Muscle of leg (tissue), 3 donors: ENCODE measurements at regions not wholly inside any gene's neighbourhood (a gene's known extent, or its start where the extent isn't known, plus 50 kb on each side); places are given as distances from the start of the nearest gene placed in this dataset.
"Not testable (repeated sequence)": the region's sequence is repeated elsewhere in the genome, so short reads cannot be mapped to it uniquely, and the experiment has no call there.

Source experiments
- DNase-seq: peaks from one replicate; pipeline ENCODE4 v3.0.0; 2013
- H3K27ac ChIP-seq: one replicate; pipeline ENCODE4 v1.5.1; 2013; ENCODE audit warnings: mild to moderate bottlenecking, low read length, control low read depth
- H3K27me3 ChIP-seq: one replicate; pipeline ENCODE4 v1.6.1; 2013; ENCODE audit warnings: low read length; ENCODE audit not compliant: control insufficient read depth, insufficient read depth
- H3K36me3 ChIP-seq: one replicate; pipeline ENCODE4 v1.6.1; 2013; ENCODE audit warnings: low read length; ENCODE audit not compliant: control insufficient read depth, insufficient read depth
- H3K4me1 ChIP-seq: one replicate; pipeline ENCODE4 v1.6.1; 2013; ENCODE audit warnings: low read length; ENCODE audit not compliant: control insufficient read depth, insufficient read depth
- H3K4me3 ChIP-seq: one replicate; pipeline ENCODE4 v1.5.1; 2013; ENCODE audit warnings: low read length, control low read depth
- H3K9me3 ChIP-seq: replicated peaks from 2 replicates; pipeline ENCODE4 v1.6.1; 2013; ENCODE audit warnings: low read depth, low read length; ENCODE audit not compliant: control insufficient read depth
- WGBS: methylation state at CpG from one replicate; pipeline ENCODE4 v1.1.5; 2013; ENCODE audit warnings: missing lambda C conversion rate; ENCODE audit not compliant: insufficient coverage; 5-methylcytosine and 5-hydroxymethylcytosine counted together

DNA sequence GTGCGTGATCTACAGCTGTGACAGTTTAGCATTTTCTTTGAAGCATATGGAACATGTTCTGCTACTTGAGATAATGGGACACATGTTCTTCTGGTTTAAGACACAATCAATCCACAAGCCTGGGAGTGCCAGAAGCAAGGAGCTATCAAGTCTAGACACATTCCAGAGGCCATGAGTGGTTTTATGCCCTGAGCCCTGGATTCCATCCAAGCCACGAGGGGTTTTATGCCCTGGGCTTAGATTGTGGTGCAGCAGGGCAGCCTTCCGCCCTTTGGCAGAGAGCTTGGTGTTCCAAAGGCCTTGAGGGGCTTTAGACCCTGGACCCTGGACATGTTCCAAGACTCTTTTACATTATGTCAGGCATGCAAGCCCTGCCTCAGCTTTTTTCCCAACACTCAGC, 1289.6 kb upstream of the SLC39A10 start:
- H3K27ac ChIP-seq, H3K36me3 ChIP-seq, DNase-seq, H3K9me3 ChIP-seq, H3K4me1 ChIP-seq, H3K4me3 ChIP-seq, H3K27me3 ChIP-seq: not testable (repeated sequence)
- 63% methylated on average over 3 of the region's 3 CpGs for WGBS

GRCh38 chr2:194363878-194364277, 1293.1 kb upstream of the SLC39A10 start:
- no CpG with 5 or more reads among the region's 2 CpGs for WGBS
- no peak overlapping the region for H3K4me3 ChIP-seq
- peak; percentile 2 for DNase-seq
- H3K36me3 ChIP-seq: no peaks in the 10 kb centered on the region
- H3K9me3 ChIP-seq: no peaks in the 10 kb centered on the region
- no peaks in the 10 kb centered on the region for H3K4me1 ChIP-seq
- no peak overlapping the region for H3K27ac ChIP-seq
- no peaks in the 10 kb centered on the region for H3K27me3 ChIP-seq

DNA sequence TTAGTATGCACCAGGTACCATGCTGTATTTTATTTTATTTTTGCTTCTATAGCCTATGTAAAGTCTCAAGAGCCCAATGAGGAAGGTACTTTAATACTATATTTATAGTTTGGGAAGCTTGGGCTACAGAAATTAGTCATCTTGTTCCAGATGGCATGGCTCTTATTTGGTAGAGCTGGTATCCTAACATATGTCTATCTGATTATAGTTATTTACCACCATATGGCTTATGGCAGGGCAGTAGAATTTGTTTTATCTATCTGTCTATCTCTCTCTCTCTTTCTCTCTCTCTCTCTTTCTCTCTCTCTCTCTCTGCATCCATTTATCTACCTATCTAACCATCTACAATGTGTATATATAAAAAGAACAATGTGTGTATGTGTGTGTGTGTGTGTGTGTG, 1293.7 kb upstream of the SLC39A10 start:
- H3K4me1 ChIP-seq: no peaks in the 10 kb centered on the region
- H3K27ac ChIP-seq: no peak overlapping the region
- no peaks in the 10 kb centered on the region for H3K36me3 ChIP-seq
- no peak overlapping the region for H3K4me3 ChIP-seq
- H3K9me3 ChIP-seq: no peaks in the 10 kb centered on the region
- no peak for DNase-seq
- H3K27me3 ChIP-seq: no peaks in the 10 kb centered on the region

DNA sequence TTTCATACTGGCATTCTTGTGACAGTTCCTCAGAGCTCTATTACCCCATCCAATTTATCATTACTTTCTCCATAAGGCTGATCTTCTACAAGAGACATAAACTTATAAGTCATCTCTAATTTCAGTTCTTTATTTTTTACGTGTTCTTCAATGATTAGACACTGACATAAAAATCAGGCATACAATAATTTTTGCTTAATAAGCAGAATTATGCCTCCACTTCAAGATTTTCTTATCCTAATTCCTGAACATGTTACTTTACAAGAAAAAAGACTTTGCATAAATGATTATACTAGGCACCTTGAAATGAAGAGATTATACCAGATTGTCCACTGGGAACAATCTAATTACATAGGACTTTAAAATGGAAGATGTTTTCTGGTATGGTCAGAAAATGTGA, 1304.5 kb upstream of the SLC39A10 start:
- Histone ChIP-seq H3K4me1 (no peaks in the 10 kb centered on the region), H3K27me3 (no peaks in the 10 kb centered on the region), H3K36me3 (no peaks in the 10 kb centered on the region), H3K9me3 (peaks cover 3% of the 10 kb centered on the region), H3K27ac (no peak overlapping the region), H3K4me3 (no peak overlapping the region)
- 60% methylated on average over 1 of the region's 1 CpG for WGBS
- no peak for DNase-seq

DNA sequence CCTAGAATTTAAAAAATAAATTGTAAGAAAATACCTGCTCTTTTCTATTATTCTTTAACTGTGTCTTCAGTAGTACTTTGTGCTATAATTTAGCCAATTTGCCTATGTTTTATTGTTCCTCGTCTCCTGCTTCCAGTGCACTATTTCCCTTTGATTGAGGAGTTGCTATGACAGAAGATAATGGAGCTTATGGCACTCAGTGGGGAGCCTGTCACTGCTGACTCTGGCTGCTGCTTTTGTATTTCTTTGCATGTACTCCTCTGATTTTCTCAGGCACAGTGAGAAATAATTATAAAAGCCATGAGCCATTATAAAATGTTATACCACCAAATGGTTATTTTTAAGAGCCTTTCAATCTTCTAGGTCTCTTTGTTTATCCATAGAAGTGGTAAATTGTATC, 1310.8 kb upstream of the SLC39A10 start:
- WGBS: no CpG with 5 or more reads among the region's 1 CpG
- no peak overlapping the region for H3K4me3 ChIP-seq
- H3K27ac ChIP-seq: no peak overlapping the region
- H3K4me1 ChIP-seq: no peaks in the 10 kb centered on the region
- no peaks in the 10 kb centered on the region for H3K27me3 ChIP-seq
- DNase-seq: no peak
- H3K9me3 ChIP-seq: no peaks in the 10 kb centered on the region
- no peaks in the 10 kb centered on the region for H3K36me3 ChIP-seq

DNA sequence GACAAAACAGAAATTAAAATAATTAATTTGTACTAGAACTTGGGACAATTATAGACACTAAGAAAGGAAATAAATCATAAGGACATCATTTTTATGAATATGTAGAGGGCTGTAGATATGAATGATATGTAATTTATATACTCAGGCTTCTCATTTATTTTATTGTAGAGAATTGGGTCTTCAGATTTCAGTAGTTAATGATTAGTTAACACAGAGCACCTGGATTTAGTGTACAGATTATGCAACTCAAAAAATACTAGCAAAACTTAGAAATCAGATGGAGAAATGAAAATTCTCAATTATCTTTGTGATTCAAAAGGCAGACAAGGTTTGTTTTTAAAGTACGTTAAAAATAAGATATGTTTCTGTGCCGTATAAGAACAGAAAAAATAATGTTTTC, 1311.7 kb upstream of the SLC39A10 start:
- Histone ChIP-seq H3K9me3 (no peaks in the 10 kb centered on the region), H3K27me3 (no peaks in the 10 kb centered on the region), H3K4me1 (no peaks in the 10 kb centered on the region), H3K36me3 (no peaks in the 10 kb centered on the region), H3K27ac (no peak overlapping the region), H3K4me3 (no peak overlapping the region)
- no peak for DNase-seq
- WGBS: no CpG with 5 or more reads among the region's 2 CpGs

GRCh38 chr2:194343167-194343566, 1313.9 kb upstream of the SLC39A10 start:
- whole genome bisulfite sequencing: no CpG with 5 or more reads among the region's 3 CpGs

GRCh38 chr2:194332799-194333490, 1324.1 kb upstream of the SLC39A10 start:
- Histone ChIP-seq H3K4me3 (no peak overlapping the region), H3K9me3 (no peaks in the 10 kb centered on the region), H3K4me1 (no peaks in the 10 kb centered on the region), H3K27ac (no peak overlapping the region), H3K27me3 (no peaks in the 10 kb centered on the region), H3K36me3 (no peaks in the 10 kb centered on the region)
- no peak for DNase-seq
- 75% methylated on average over 4 of the region's 9 CpGs for WGBS

More at GRCh38 chr2:194343167-194343566, 1313.9 kb upstream of the SLC39A10 start:
- no peaks in the 10 kb centered on the region for H3K4me1 ChIP-seq
- no peaks in the 10 kb centered on the region for H3K9me3 ChIP-seq
- no peak overlapping the region for H3K27ac ChIP-seq
- H3K4me3 ChIP-seq: no peak overlapping the region
- no peaks in the 10 kb centered on the region for H3K27me3 ChIP-seq
- DNase-seq: no peak
- H3K36me3 ChIP-seq: no peaks in the 10 kb centered on the region

DNA sequence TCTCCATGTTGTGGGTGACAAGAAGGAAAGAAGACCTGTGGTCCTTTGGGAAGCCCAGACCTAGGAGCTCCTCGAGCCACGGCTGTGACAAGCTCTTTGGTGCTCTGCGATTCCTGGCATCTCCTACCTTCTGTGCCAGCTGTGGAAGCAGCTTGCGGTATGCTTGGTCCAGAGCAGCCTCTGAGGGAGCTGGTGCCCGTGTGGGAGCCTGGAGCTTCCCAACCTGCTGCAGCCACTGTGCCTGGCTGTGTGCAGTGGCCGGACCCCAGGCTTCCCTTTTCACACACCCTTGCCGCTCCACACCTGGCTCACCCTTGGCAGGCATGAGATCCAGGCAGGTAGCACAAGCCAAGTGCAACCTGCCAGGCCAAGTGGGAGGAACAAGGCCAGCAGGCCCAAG, 1328.6 kb upstream of the SLC39A10 start:
- no peak for DNase-seq
- Histone ChIP-seq H3K4me3 (no peak overlapping the region), H3K4me1 (no peaks in the 10 kb centered on the region), H3K36me3 (no peaks in the 10 kb centered on the region), H3K27me3 (no peaks in the 10 kb centered on the region), H3K27ac (no peak overlapping the region), H3K9me3 (no peaks in the 10 kb centered on the region)
- WGBS: 91% methylated on average over 5 of the region's 7 CpGs

GRCh38 chr2:194327196-194327888, 1329.7 kb upstream of the SLC39A10 start:
- H3K27me3 ChIP-seq: no peaks in the 10 kb centered on the region
- H3K27ac ChIP-seq: no peak overlapping the region
- DNase-seq: no peak

More at GRCh38 chr2:194327196-194327888, 1329.7 kb upstream of the SLC39A10 start:
- Histone ChIP-seq H3K4me1 (no peaks in the 10 kb centered on the region), H3K36me3 (no peaks in the 10 kb centered on the region), H3K9me3 (no peaks in the 10 kb centered on the region), H3K4me3 (no peak overlapping the region)
- WGBS: 93% methylated on average over 23 of the region's 25 CpGs
